ENCODE measurements at regions not wholly inside any gene's neighbourhood (a gene's known extent, or its start where the extent isn't known, plus 50 kb on each side); places are given as distances from the start of the nearest gene placed in this dataset.

- TF ChIP-seq CTCF (conservative IDR thresholded peaks at IDR 0.05; ENCODE audit: low read depth, low read length): no peak
- H3K27ac ChIP-seq: no peak overlapping the region
- H4K20me1 ChIP-seq (ENCODE audit: insufficient read depth): no peaks in the 10 kb centered on the region
- H3K9ac ChIP-seq: no peak overlapping the region
- H3K4me3 ChIP-seq (IDR thresholded peaks at IDR 0.05; ENCODE audit: insufficient read depth, low read depth, low read length): no peak overlapping the region
- no peaks in the 10 kb centered on the region for H3K79me2 ChIP-seq (ENCODE audit: insufficient read depth, low read depth)
- no peak overlapping the region for H2AFZ ChIP-seq (ENCODE audit: low read depth)
- no peaks in the 10 kb centered on the region for H3K36me3 ChIP-seq (ENCODE audit: insufficient read depth)
- no peak overlapping the region for H3K4me2 ChIP-seq
- H3K27me3 ChIP-seq (ENCODE audit: insufficient read depth, low read depth): no peaks in the 10 kb centered on the region
- no peaks in the 10 kb centered on the region for H3K4me1 ChIP-seq (ENCODE audit: low read depth, poor library complexity, severe bottlenecking)
These were observed 71.8 kb upstream of the BCL2L14 start for GRCh38 chr12:11998944-11999315.

GRCh38 chr12:12003609-12004008 lies 67.1 kb upstream of the BCL2L14 start:
- H4K20me1 ChIP-seq (ENCODE audit: insufficient read depth): no peaks in the 10 kb centered on the region
- H3K27ac ChIP-seq: no peak overlapping the region
- H3K27me3 ChIP-seq (ENCODE audit: insufficient read depth, low read depth): no peaks in the 10 kb centered on the region
- no peak overlapping the region for H3K4me3 ChIP-seq (IDR thresholded peaks at IDR 0.05; ENCODE audit: insufficient read depth, low read depth, low read length)
- no peak overlapping the region for H3K4me2 ChIP-seq
- no peaks in the 10 kb centered on the region for H3K79me2 ChIP-seq (ENCODE audit: insufficient read depth, low read depth)
- H3K36me3 ChIP-seq (ENCODE audit: insufficient read depth): no peaks in the 10 kb centered on the region
- H3K4me1 ChIP-seq (ENCODE audit: low read depth, poor library complexity, severe bottlenecking): peaks cover 11% of the 10 kb centered on the region
- no peak overlapping the region for H3K9ac ChIP-seq
- H2AFZ ChIP-seq (ENCODE audit: low read depth): no peak overlapping the region
- TF ChIP-seq CTCF (conservative IDR thresholded peaks at IDR 0.05; ENCODE audit: low read depth, low read length): no peak

- Histone ChIP-seq H3K79me2 (ENCODE audit: insufficient read depth, low read depth) (no peaks in the 10 kb centered on the region), H3K9ac (no peak overlapping the region), H3K27ac (no peak overlapping the region), H4K20me1 (ENCODE audit: insufficient read depth) (no peaks in the 10 kb centered on the region), H3K4me3 (IDR thresholded peaks at IDR 0.05; ENCODE audit: insufficient read depth, low read depth, low read length) (no peak overlapping the region), H2AFZ (ENCODE audit: low read depth) (no peak overlapping the region), H3K36me3 (ENCODE audit: insufficient read depth) (no peaks in the 10 kb centered on the region), H3K4me2 (no peak overlapping the region), H3K4me1 (ENCODE audit: low read depth, poor library complexity, severe bottlenecking) (peaks cover 20% of the 10 kb centered on the region), H3K27me3 (ENCODE audit: insufficient read depth, low read depth) (no peaks in the 10 kb centered on the region)
- no peak for TF ChIP-seq CTCF (conservative IDR thresholded peaks at IDR 0.05; ENCODE audit: low read depth, low read length)
These were observed 66.2 kb upstream of the BCL2L14 start for GRCh38 chr12:12004524-12004923.

GRCh38 chr12:12007001-12007712 lies 63.6 kb upstream of the BCL2L14 start:
- Histone ChIP-seq H3K36me3 (ENCODE audit: insufficient read depth) (no peaks in the 10 kb centered on the region), H3K27ac (no peak overlapping the region), H3K79me2 (ENCODE audit: insufficient read depth, low read depth) (no peaks in the 10 kb centered on the region), H3K4me1 (ENCODE audit: low read depth, poor library complexity, severe bottlenecking) (peaks cover 46% of the 10 kb centered on the region), H4K20me1 (ENCODE audit: insufficient read depth) (no peaks in the 10 kb centered on the region), H3K4me2 (no peak overlapping the region), H2AFZ (ENCODE audit: low read depth) (no peak overlapping the region), H3K9ac (no peak overlapping the region), H3K27me3 (ENCODE audit: insufficient read depth, low read depth) (no peaks in the 10 kb centered on the region), H3K4me3 (IDR thresholded peaks at IDR 0.05; ENCODE audit: insufficient read depth, low read depth, low read length) (no peak overlapping the region)
- no peak for TF ChIP-seq CTCF (conservative IDR thresholded peaks at IDR 0.05; ENCODE audit: low read depth, low read length)
